Fibroblast of peridontal ligament (primary cell): ENCODE measurements at regions not wholly inside any gene's neighbourhood (a gene's known extent, or its start where the extent isn't known, plus 50 kb on each side); places are given as distances from the start of the nearest gene placed in this dataset.
"Not testable (repeated sequence)": the region's sequence is repeated elsewhere in the genome, so short reads cannot be mapped to it uniquely, and the experiment has no call there.

Experiments
- DNase-seq: peaks from one replicate; pipeline ENCODE4 v3.0.0-alpha.2; 2010; ENCODE audit errors: extremely low read depth

DNA sequence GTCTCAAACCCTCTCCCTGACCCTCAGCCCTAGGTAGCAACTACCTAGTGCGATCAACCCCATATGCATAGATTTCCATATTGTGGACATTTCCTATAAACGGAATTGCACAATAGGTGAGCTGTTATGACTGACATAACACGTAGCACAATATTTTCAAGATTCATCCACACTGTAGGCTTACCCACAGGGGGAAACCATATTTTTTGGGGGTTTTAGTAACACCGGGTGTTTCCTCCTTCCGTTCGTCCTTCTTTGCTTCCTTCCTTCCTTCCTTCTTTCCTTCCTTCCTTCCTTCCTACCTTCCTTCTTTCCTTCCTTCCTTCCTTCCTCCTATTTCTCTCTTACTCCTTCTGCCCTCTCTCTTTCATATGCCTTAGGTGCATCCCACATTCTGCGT, 524.2 kb downstream of the CWH43 start:
- peak; percentile 9 for DNase-seq

DNA sequence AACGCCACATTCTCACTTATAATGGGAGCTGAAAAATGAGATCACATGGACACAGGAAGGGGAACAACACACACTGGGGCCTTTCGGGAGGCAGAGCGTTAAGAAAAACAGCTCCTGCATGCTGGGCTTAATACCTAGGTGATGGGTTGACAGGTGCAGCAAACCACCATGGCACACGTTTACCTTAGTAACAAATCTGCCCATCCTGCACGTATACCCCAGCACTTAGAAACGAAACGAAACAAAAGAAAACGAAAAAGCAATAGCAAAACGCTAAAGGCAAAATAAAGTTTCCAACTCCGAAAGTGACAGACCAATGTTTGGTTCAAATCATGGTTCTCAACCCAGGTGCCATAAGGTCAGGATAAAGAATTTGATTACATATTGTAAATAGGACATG, 525.3 kb downstream of the CWH43 start:
- peak; percentile 17 for DNase-seq

DNA sequence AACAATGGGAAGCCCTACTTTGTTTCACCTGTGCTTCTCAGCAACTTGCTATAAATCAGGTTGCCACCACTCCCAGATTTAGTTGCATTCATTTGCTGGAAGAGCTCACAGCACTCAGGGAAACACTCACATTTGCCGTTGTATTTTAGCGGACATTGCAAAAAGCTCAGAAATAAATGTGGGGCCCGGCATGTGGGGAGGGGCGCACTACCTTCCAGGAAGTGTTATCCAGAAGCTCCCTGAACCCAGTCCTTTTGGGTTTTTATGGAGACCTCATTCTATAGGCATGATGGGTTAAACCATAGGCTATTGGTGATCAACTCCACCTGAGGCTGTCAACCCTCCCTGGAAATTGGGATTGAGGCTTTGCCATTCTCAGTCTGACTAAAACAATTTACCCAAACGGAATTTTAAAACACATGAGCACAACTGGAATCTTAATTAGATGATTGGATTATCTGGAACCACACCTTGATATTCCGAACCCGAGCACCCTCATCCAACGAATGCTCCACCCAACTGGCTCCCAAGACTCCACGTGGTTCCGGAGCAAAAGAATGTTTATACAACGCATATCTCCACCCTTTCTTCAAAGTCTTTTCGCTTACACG, 525.9 kb downstream of the CWH43 start:
- DNase-seq = peak; percentile 22

DNA sequence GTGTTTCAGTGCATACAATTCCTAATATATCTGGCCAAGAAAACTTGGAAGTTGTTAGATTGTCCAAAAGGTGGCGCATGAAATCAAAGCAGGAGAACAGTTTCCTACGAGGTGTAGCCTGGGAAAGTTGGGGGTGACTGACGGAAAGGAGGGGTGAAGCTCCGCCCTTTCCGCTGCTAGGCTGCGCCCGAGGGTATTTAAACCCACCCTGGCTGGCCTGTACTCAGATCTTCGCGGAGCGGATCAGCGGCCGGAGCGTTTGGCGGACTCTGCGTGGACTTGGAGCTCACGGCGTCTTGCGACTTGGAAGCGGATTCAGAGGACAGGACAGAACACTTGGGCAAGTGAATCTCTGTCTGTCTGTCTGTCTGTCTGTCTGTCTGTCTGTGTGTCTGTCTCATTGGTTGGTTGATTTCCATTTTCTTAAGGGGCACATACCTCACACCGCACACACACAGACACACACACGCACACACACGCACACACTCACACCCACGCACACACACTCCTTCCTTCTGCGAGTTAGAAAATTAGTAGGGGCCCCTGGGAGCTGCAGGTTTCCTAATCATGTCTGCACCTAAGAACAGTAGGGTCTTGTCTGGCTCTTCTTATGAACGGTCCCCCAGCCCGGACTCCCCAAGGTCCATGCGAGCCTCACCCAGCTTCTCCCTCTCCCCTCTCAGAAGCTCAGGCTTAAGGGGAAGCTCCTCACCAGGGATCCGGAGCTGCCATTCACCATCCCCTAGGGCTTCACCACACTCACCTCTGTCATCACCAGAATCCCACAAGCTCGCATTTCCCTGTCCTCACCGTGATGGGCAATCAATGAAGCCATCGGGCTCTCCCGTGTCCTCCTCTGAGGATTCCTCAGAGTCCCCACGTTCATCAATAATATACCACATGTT, 526.8 kb downstream of the CWH43 start:
- peak; percentile 3 for DNase-seq

DNA sequence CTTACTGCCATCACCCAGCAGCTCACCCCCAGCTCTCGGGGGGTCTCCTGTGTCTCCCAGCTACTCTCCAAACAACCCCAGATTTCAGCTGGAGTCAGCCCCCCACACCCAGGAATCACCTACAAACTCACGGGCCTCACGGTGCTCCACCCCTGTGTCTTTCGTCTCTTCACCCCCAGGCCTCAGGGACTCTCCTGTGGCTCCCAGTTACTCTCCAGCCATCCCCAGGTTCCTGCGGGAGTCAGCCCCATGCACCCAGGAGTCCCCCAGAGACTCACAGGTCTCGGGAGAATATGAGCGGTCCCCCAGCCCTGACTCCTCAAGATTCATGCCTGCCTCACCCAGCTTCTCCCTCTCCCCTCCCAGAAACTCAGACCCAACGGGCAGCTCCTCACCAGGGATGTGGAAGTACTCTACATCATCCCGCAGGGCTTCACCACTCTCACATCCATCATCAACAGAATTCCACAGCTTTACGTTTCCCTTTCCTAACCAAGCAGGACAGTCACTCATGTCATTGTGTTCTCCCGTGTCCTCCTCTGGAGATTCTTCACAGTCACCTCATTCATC, 527.6 kb downstream of the CWH43 start:
- DNase-seq = peak; percentile 1

DNA sequence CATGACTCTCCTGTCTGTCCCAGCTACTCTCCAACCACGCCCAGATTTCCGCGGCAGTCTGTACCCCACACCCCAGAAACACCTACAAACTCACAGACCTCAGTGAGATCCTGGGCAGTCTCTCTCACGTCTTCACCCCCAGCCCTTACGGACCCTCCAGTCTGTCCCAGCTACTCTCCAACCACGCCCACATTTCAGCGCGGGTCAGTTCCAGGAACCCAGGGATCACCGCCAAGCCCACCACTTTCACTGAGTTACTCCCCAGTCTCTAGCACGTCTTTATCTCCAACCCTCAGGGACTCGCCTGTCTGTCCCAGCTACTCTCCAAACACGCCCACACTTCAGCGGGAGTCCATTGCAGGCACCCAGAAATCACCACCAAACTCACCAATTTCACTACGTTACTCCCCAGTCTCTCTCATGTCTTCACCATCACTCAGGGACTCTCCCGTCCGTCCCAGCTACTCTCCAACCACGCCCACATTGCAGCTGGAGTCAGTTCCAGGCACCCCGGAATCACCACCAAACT, 528.2 kb downstream of the CWH43 start:
- DNase-seq = peak; percentile 5

DNA sequence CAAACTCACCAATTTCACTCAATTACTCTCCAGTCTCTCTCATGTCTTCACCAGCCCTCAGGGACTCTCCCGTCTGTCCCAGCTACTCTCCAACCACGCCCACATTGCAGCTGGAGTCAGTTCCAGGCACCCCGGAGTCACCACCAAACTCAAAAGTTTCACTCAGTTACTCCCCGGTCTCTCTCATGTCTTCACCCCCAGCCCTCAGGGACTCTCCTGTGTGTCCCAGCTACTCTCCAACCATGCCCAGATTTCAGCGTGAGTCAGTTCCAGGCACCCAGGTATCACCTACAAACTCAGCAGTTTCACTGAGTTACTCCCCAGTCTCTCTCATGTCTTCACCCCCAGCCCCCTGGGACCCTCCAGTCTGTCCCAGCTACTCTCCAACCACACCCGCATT, 528.8 kb downstream of the CWH43 start:
- DNase-seq = not testable (repeated sequence)

DNA sequence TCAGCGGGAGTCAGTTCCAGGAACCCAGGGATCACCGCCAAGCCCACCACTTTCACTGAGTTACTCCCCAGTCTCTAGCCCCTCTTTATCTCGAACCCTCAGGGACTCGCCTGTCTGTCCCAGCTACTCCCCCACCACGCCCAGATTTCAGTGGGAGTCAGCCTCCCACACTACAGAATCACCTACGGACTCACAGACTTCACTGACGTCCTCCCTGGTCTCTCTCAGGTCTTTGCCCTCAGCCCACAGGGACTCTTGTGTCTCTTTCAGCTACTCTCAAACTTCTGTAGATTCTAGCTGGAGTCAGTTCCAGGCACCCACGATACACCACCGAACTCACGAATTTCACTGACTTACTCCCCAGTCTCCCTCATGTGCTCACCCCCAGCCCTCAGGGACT, 529.2 kb downstream of the CWH43 start:
- not testable (repeated sequence) for DNase-seq

DNA sequence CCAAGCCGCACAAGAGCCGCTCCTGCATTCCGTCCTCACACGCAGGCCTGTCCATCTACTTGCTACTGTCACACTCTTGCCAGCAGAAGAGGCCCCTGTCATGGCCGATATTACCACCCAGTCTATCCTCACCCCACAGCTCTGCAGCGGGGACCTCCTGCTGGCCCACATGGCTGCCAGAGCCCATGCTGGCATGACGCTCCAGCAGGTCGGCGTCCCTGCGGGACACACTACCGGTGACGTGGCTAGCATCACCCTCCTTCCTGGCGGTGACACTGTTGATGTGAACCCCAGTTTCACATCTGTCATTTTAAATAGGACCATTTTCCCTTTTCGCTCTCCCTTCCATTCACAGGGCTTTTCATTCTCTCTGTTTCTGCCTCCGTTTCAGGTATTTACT, 530.0 kb downstream of the CWH43 start:
- not testable (repeated sequence) for DNase-seq

DNA sequence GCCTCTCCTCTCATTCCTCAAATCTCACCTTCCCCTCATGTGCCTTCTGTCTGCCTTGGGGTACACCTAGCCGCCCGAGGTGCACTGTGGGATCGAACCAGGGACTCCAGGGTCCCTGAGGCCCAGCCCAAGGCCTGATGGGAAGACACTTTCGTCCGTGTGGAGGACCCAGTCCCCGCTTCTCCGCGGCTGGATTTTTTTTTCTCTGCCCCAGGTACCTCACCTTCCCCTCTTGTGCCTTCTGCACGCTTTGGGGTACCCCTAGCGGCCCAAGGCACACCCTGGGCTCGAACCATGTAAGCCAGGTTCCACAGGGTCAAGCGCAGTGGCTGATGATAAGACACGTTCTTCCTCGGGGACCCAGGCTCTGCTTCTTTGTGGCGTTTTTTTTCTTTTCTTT, 530.7 kb downstream of the CWH43 start:
- DNase-seq = no peak

DNA sequence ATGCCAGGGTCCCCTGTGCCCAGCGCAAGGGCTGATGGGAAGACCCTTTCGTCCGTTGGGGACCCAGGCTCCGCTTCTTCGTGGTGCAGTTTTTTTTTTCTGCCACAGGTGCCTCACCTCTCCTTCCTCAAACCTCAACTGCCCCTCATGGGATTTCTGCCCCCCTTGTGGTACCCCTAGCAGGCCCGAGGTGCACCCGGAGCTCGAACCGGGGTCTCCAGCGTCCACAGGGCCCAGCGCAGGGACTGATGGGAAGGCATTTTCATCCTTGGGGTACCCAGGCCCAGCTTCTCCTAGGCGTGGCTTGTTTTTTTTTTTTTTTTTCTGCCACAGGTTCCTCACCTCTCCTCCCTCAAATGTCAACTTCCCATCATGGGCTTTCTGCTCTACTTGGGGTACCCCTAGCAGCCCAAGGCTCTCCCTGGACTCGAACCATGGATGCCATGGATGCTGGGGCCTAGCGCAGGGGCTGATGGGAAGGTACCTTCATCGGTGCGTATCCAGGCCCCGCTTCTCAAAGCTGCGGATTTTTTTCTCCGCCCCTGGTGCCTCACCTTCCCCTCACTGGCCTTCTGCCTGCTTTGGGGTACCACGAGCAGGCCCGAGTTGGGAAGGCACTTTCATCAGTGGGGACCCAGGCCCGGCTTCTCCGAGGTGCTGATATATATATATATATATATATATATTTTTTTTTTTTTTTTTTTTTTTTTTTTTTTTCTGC, 531.6 kb downstream of the CWH43 start:
- not testable (repeated sequence) for DNase-seq

DNA sequence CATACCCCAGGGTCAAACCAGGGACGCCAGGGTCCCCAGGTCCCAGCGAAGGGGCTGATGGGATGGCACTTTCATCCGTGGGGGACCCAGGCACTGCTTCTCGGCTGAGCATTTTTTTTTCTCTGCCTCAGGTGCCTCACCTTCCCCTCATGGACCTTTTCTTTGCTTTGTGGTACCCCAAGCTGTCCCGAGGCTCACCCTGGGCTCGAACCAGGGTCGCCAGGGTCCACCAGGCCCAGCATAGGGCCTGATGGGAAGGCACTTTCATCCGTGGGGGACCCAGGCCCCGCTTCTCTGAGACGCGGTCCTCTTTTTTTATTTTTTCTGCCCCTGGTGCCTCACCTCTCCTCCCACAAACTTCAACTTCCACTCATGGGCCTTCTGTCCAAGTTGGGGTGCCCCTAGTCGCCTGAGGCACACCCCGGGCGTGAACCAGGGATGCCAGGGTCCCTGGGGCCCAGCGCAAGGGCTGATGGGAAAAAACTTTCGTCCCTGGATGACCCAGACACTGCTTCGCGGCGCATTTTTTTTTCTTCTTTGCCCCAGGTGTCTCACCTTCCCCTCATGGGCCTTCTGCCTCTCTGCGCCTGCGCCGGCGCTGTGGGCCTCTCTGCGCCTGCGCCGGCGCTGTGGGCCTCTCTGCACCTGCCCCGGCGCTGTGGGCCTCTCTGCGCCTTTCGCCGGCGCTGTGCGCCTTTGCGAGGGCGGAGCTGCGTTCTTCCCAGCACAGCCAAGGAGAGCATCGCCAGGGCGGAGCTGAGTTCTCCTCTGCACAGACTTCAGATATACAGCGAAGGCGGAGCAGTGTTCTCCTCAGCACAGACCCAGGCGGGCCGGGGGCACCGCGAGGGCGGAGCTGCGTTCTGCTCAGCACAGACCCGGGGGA, 533.3 kb downstream of the CWH43 start:
- DNase-seq = not testable (repeated sequence)

DNA sequence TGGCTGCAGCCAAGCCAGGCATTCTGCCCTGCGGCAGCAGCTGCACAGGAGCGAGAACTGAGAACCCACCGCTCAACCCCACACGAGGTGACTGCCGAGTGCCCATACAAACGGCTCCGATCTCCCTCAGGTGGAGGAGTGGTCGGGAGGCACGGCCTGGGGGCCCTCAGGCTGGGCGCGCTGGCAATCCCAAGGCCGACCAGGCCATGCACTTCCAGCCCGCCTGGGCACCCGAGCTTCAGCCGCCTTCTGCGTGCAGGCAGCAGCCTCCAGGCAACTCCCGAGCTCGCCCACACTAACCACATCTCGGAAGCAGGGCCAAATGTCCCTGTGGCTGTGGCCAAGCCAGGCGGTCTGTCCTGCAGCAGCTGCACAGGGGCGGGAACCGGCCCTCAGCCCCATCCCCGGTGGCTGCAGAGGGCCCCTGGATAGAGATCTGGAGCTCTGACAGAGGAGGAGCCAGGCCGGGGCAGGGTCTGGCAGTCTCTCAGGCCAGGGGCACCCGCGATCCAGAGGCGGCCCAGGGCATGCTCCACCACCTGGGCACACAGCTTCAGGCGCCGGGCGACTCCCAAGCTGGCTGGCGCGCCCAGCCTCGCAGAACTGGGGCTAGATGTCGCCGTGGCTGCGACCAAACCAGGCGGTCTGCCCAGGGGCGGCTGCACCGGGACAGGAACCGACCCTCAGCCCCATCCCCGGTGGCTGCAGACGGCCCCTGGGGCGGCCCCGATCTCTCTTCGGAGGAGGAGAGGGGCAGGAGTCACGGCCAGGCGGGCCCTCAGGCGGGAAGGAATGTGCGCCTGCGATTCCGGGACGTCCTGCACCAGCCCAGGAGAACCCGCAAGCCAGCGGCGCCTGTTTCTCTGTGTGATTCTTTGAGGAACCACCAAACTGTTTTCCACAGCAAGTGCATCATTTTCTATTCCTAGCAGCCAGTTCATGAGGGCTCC, 538.0 kb downstream of the CWH43 start:
- not testable (repeated sequence) for DNase-seq

DNA sequence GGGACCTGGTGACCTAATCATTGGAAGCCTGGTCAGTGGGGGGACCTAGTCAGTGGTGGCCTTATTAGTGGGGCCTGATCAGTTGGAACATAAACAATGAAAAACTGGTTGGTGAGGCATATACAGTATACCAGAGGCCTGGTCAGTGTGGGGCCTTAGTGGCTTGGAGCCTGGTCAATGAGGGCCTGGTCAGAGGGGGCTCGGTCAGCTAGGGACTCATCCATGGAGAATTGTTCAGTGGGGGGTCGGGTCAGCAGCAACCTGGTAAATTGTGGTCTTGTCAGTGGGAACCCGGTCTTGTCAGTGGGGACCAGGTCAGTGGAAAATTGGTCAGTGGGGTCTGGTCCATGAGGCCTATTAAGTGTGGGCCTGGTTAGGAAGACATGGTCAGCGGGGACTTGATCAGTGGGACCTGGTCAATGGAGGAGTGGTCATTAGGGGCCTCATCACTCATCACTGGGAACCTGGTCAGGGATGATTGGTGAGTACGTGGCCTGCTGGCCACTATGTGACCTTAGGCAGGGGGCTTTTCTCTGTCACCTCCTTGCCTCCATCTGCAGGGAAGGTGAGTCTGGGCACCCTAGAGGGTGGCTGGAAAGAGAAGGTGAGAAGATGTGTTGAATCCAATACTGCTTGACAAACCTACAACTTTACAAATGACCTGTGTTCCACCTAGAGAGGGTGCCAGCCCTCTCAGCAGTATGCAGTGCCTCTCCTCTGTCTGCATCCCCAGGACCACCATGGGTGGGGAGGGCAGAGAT, 573.0 kb downstream of the CWH43 start:
- DNase-seq = not testable (repeated sequence)

DNA sequence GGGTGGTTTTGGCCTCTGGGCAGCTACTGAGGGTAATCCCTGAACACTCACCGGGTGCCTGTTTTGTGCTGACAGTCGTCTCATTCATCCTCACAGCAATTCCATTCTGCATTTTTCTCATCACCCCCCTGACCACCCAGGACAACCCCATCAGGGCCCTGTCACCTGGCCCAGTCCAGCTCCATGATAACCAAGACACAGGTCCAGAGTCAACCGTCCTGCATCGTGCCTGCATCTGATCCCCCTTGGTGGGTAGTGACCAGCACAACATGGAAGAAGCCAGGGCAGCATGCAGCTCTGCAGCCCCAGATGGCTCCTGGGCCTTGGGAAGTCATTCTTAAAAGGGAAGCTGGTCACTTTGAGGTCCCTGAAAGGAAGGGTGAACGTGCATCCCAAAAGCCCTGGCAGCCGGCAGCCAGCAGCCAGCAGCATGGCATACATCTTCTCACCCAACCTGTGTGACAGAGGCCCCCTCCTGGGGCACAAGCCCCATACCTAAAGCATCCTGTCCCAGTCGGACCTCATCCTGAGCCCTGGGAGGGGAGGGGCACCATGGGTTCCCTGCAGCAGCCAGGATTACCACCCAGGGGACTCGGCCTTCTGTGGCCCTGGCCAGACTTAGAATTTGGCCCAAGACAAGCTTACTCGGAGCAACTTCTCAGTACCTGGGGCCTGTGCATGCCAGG, 574.2 kb downstream of the CWH43 start:
- DNase-seq = not testable (repeated sequence)

DNA sequence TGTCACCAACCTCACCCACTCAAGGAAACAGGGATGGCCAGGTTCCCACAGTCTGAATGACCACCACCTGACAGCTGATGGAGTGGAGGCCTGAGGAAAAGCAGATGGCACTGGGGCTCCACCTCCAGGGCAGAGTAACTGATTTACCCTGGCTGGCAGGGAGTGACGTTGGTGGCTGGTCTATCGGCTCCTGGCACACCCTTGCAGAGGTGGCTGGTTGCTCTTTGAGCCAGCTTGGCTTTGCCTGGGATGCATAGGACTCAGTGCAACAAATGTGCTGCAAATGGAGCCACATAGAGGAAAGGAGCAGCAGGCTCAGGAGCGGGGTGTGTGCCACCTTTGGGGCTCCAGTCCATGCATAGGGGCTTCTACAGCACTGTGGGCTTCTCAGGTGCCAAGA, 574.8 kb downstream of the CWH43 start:
- DNase-seq = not testable (repeated sequence)

DNA sequence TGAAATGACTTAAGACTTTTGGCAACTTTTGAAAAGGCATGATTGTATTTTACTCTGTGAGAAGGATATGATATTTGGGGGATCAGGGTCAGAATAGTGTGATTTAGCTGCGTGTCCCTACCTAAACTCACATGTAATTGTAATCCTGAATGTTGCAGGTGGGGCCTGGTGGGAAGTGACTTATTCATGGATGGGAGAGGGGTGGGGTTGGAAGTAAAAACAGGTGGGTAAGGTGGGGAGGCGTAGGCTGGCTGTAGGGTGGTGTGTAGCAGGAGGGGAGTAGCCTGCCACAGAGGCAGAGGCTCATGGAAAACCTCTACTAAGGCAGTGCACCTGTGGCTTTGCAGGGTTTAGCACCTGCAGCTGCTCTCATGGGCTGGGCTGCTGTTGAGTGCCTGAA, 584.2 kb downstream of the CWH43 start:
- not testable (repeated sequence) for DNase-seq

DNA sequence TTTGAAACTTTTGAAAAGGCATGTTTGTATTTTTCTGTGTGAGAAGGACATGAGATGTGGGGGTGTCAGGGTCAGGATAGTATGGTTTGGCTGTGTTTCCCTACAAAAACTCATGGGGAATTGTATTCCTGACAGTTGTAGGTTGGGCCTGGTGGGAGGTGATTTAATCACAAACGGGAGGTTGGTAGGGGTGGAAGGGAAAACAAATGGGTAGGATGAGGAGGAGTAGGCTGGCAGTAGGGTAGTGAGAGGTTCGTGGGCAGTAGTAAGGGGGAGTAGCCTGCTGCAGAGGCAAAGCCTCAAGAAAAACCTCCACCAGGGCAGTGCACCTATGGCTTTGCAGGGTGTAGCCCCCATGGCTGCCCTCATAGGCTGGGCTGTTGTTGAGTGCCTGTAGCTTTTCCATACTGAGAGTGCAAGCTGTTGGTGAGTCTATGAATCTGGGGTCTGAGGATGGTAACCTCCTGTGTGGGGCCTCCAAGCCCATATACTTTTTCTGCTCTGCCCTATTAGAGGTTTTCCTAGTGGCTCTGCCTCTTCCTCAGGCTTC, 587.7 kb downstream of the CWH43 start:
- not testable (repeated sequence) for DNase-seq
